NT2/D1 (cell line): ENCODE measurements at regions not wholly inside any gene's neighbourhood (a gene's known extent, or its start where the extent isn't known, plus 50 kb on each side); places are given as distances from the start of the nearest gene placed in this dataset.

Experiments used
- SUZ12 ChIP-seq: IDR thresholded peaks from 2 replicates; pipeline ENCODE4 v1.6.1; 2011; ENCODE audit not compliant: insufficient read length, insufficient read depth; ENCODE audit errors: extremely low read depth
- YY1 ChIP-seq: IDR thresholded peaks from 2 replicates; pipeline ENCODE4 v1.6.1; 2011; ENCODE audit not compliant: insufficient read length, insufficient read depth
- ZNF274 ChIP-seq: IDR thresholded peaks from 2 replicates; pipeline ENCODE4 v1.6.1; 2011; ENCODE audit warnings: mild to moderate bottlenecking, low read depth, low read length

- TF ChIP-seq YY1 (no peak), ZNF274 (no peak), SUZ12 (no peak)
These were observed 164.6 kb downstream of the ENGASE start for GRCh38 chr17:79239205-79239604.
